NCI-H2081 (cell line): ENCODE measurements at regions not wholly inside any gene's neighbourhood (a gene's known extent, or its start where the extent isn't known, plus 50 kb on each side); places are given as distances from the start of the nearest gene placed in this dataset.
A peak's percentile ranks its signal among the peaks of the same experiment; 100 is the strongest.
"Not testable (repeated sequence)": the region's sequence is repeated elsewhere in the genome, so short reads cannot be mapped to it uniquely, and the experiment has no call there.

Experiments used
- DNase-seq, 2 experiments: peaks; one replicate each; lab custom pipeline; 2025; lab: John Stamatoyannopoulos, UW

DNA sequence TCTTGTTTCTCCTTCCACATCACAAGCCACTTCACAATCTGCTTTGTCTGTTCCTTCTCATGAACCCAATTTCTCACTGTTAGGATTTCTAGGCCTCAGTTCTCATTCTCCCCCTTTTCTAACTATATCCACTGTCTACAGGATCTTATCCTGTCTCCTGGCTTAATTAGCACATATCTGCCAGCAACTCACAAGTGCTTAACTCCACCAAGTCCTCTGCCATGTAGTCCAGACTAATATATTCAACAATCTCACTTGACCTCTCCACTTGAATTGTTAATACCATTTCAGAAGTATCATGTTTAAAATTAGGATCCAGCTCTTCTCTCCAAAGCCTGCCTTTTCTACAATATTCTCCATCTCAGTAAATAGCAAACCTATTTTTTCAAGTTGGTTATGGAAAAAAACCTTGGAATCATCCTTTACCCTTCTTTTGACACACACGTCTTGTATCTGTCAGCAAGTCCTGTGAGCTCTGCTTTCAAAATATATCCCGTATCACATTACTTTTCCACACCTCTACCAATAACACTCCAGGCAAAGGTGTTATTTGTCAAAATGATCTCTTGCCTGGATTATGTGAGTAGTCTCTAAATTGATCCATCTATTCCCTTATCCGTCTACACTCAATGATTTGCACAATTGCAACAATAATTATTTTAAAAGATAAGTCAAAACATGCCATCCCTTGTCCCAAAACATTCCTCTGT is 127.2 kb upstream of the SLIT2 start:
- DNase-seq: no peak

GRCh38 chr4:20122198-20122988 is 129.3 kb upstream of the SLIT2 start:
- DNase-seq: no peak

GRCh38 chr4:20119141-20119540 is 132.6 kb upstream of the SLIT2 start:
- DNase-seq: no peak

- no peak for DNase-seq
Measured at GRCh38 chr4:20109391-20109790, 142.3 kb upstream of the SLIT2 start.

DNA sequence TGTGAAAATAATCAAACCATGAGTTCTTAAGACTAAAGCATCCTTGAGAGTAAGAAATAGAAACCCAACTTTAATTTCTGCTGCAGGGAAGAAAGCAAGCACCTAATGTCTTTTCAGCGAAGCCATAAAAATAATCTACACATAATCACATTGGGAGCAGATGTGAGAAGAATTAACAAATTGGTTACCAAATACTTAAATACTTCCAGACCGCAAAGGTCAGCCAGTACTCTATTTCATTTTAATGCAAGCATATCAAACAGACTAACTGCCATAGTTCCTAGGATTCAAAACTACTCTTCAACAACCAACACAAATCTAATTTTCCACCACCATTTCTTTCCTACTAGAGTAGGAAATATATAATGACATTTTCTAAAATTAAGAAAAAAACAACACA is 144.8 kb upstream of the SLIT2 start:
- no peak for DNase-seq

DNA sequence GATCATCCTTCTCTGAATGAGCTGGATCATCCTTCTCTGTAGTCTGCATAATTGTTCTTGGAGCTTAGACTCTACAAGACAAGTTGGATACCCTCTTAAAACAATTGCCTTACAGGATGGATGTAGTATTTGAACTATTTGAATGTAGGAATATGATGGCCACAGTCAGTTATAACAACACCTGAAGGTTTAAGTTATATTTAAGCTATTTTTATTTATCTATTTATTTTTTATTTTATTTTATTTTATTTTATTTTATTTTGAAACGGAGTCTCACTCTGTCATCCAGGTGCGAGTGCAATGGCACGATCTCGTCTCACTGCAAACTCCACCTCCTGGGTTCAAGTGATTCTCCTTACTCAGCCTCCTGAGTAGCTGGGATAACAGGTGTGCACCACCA is 149.9 kb upstream of the SLIT2 start:
- DNase-seq: no peak

DNA sequence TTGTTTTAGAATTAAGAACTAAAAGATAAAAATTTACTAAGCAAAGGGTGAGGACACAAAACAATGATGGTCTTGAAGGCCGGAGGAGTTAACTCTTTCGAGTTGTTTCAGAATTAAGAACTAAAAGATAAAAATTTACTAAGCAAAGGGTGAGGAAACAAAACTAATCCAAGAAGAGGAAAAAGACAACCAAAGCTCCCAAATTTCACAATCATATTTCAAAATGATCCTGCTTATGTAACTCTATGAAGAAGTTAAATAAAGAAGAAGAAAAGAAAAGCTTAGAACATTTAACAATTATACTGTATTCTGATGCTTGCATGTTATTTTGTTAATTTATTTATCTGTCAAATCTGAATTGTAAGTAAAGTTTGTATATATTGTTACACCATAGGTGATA is 154.8 kb upstream of the SLIT2 start:
- no peak for DNase-seq

DNA sequence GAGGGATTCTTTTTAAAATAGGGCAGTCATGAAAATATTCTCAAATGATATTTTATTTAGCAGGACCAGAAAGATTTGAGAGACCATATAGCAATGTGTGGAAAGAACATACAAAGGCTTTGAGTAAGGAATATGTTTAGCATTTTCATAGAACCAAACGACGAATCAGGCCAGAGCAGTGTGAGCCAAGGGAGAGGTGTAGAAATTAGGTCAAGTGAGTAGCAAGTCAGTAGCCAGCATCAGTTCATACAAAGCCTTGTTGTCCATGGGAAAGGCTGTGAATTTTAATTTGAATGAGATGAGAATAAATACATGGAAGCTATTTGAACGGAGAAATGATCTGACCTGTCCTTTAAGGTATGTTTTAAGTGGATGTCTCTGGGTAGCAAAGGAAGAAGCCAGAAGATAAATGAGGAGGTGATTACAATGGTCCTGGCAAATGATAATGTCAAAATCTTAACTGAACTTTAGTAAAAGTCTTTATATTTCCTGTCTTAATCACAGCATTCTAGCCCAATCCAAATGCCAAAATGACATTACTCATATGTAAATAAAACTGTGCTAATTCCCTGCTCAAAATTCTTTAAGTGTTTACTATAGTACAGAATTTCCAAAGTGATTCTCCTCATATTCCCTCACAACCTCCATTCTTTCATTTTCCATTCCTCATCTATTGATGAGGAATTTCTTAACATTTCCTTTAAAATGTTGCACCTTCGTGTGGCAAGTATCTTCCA is 155.7 kb upstream of the SLIT2 start:
- no peak for DNase-seq

DNA sequence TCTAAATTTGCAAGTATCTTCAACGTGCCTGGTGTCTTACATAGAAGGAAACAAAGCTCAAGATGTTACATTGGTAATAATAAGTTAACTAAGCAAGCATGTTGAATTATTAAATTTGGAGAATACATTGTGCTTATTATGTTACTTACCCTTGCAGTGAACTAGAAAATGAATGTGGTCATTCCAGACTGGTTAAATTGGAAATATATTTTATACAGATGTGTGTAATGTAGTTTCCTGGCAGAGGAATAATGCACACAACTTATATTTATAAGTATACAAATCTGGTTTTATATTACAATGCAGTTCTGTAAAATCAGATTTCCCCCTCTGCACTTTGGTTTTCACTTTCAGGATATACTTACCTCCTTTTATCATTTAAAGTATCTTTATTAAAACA is 159.9 kb upstream of the SLIT2 start:
- no peak for DNase-seq

DNA sequence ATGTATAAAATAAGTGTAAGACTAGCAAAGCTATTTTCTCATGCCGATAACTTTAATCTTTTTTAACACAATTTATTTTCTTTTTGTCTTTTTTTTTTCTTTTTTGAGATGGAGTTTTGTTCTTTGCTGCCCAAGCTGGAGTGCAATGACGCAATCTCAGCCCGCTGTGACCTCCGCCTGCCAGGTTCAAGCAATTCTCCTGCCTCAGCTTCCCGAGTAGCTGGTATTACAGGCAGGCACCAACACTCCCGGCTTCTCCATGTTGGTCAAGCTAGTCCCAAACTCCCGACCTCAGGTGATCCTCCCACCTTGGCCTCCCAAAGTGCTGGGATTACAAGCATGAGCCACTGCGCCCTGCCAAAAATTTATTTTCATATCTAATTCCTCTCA is 164.2 kb upstream of the SLIT2 start:
- no peak for DNase-seq

DNA sequence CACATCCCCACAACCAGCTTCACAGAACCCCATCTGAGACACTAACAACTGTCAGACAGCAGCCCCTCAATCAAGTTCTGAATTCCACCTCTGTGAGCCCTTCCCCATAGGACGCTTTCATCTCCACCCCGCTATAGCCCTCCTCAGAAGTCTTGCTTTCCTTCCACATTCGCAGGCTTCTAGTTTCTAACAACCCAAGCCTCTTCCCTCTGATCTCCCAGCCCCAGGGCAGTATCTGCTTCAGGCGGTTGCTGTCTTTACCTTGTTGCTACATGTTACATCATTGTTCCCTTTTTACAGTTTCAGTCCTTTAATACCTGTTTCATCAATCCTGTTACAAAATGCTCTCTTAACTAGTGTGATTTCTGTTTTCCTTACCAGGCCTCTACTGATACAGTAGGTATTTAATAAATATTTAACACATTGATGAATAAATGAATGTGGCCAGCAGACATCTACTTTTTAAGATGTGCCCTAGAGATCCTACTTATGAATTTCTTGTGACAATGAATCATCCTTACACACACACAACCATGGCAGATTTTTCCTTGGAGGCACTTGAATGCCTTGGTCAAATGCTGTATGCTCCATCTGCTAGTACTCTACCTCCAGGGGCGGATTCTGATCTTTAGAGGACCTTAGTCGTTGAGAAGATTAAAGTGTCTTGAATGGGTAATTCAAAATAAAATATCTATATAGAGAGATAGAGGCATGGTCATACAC is 164.7 kb upstream of the SLIT2 start:
- DNase-seq: no peak

- no peak for DNase-seq
Measured at GRCh38 chr4:20086067-20086798, 165.5 kb upstream of the SLIT2 start.

- no peak for DNase-seq
Measured at GRCh38 chr4:20085653-20086052, 166.1 kb upstream of the SLIT2 start.

DNA sequence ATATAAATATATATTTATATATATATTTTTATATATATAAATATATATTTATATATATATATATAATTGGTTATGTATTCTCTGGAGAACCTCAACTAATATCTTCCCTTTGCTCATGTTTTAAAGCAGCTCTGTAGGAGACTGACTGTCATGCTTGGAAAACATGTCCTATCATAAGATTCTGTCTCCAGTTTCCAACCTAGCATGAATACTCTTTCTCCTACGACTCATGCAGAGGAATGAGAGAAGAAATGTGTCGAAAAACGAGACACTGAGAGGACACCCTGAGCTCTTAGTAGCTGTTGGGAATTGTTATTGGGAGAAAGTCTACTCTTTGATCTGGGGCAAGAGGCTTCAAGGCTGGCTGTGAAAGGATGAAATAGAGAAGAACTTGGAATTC is 166.5 kb upstream of the SLIT2 start:
- DNase-seq: no peak

DNA sequence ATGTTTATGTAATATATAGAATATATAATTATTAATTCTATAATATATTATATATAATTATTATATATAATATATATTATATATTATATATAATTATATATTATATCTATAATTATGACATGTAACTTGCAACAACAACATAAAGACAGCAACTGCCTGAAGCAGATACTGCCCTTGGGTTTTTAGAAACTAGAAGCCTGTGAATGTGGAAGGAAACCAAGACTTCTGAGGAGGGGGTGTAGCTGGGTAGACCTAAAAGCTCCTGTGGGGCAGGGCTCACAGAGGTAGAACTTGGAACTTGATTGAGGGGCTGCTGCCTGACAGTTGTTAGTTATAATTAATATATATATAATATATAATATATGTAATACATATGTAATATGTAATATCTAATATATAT is 167.2 kb upstream of the SLIT2 start:
- peak in 1 of 2 experiments; percentile 20 for DNase-seq

GRCh38 chr4:20078644-20079043 is 173.1 kb upstream of the SLIT2 start:
- no peak for DNase-seq

DNA sequence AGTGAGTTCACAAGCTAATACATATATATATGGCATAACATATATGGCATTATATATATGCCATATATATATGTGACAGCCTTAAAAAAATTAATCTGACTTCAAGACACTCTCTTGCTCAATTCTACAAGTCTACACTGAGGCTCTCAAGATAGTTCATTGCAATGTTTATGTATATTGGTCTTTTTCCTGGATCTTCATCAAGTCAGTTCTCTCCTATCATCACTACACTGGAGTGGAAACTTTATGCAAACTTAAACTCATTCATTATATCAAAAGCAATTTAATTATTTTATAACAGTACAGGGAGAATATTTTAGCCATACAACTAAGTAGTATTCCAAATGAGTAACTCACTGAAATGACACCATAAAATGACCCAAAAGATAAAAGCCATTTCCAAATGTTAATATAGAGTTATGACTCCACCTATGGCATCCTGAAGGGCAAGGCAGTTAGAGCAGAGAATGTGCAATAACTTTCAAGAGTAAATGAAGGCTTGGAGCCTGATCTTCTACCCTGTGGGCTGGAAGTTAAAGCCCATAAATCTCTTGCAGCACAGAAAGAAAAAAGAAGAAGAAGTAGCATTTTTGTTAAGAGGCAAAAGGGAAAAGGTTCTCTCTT is 176.3 kb upstream of the SLIT2 start:
- peak in 1 of 2 experiments; percentile 85 for DNase-seq

DNA sequence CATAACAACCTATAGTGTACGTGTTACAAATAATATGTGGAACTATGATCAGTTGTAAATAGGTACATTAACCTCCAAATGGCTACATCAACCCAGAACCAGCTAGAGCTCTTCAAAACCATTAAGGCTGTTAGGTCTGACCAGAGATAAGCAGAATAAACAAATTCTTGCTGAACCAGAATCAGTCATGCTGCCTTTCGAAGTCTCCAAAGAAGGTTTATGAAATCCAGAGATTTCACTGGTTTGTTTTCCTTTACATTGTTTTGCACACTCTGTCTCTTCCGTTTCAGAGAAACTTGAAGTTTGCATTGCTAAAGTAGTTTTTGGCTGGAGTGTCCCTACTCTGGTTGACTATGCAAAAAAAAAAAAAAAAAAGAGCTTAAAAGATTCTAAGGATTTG is 177.3 kb upstream of the SLIT2 start:
- DNase-seq: no peak

- no peak for DNase-seq
Measured at GRCh38 chr4:20065952-20066351, 185.8 kb upstream of the SLIT2 start.

- not testable (repeated sequence) for DNase-seq
Measured at GRCh38 chr4:20062857-20063256, 188.8 kb upstream of the SLIT2 start.

DNA sequence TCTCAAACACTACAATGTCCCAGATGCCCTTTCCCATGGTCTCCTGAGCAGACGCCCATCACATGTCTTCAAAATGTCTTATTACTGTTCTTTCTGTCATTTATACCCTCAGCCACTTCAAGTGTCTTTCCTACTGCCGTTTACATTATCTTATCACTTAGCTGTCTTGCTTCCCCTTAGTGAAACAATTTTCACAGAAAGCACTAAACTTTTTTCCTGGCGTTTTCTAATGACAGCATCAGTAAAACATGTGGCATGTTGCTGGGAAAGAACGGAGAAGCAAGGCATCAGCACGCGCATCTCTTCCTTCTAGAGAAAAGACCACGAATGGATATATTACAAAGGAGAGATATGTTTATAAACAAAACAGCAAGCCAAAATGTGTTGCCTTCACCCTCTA is 189.7 kb upstream of the SLIT2 start:
- no peak for DNase-seq
